HG02588 (cell line): ENCODE measurements at regions not wholly inside any gene's neighbourhood (a gene's known extent, or its start where the extent isn't known, plus 50 kb on each side); places are given as distances from the start of the nearest gene placed in this dataset.
"Not testable (repeated sequence)": the region's sequence is repeated elsewhere in the genome, so short reads cannot be mapped to it uniquely, and the experiment has no call there.

Experiments
- ATAC-seq: cut with Tn5 transposase; IDR thresholded peaks from one replicate; pipeline ENCODE4 v1.9.1; 2021; ENCODE audit warnings: mild to moderate bottlenecking, moderate library complexity; ENCODE audit not compliant: unreplicated experiment

GRCh38 chr3:56927855-56928254 lies 126.1 kb upstream of the ARHGEF3 start:
- ATAC-seq: no peak

GRCh38 chr3:56926947-56927282 lies 125.2 kb upstream of the ARHGEF3 start:
- ATAC-seq: no peak

- ATAC-seq: no peak
Observed at GRCh38 chr3:56926243-56926946, 124.6 kb upstream of the ARHGEF3 start.

- not testable (repeated sequence) for ATAC-seq
Observed at GRCh38 chr3:56924700-56925099, 123.0 kb upstream of the ARHGEF3 start.

- ATAC-seq: no peak
Observed at GRCh38 chr3:56923526-56924224, 121.9 kb upstream of the ARHGEF3 start.

- ATAC-seq: no peak
Observed at GRCh38 chr3:56921573-56922453, 120.1 kb upstream of the ARHGEF3 start.

GRCh38 chr3:56919797-56920195 lies 118.0 kb upstream of the ARHGEF3 start:
- ATAC-seq: no peak

GRCh38 chr3:56919137-56919796 lies 117.5 kb upstream of the ARHGEF3 start:
- ATAC-seq: no peak

GRCh38 chr3:56918111-56918568 lies 116.4 kb upstream of the ARHGEF3 start:
- peak; percentile 36 for ATAC-seq

GRCh38 chr3:56917361-56918110 lies 115.8 kb upstream of the ARHGEF3 start:
- ATAC-seq: peak; percentile 77

- no peak for ATAC-seq
Observed at GRCh38 chr3:56916716-56917360, 115.1 kb upstream of the ARHGEF3 start.

GRCh38 chr3:56915966-56916586 lies 114.3 kb upstream of the ARHGEF3 start:
- ATAC-seq: peak; percentile 52

- ATAC-seq: no peak
Observed at GRCh38 chr3:56914646-56915045, 112.9 kb upstream of the ARHGEF3 start.

- no peak for ATAC-seq
Observed at GRCh38 chr3:56911363-56911762, 109.6 kb upstream of the ARHGEF3 start.

GRCh38 chr3:56909349-56909748 lies 107.6 kb upstream of the ARHGEF3 start:
- no peak for ATAC-seq

- no peak for ATAC-seq
Observed at GRCh38 chr3:56908004-56908403, 106.3 kb upstream of the ARHGEF3 start.

GRCh38 chr3:56904552-56905215 lies 102.9 kb upstream of the ARHGEF3 start:
- no peak for ATAC-seq

- ATAC-seq: no peak
Observed at GRCh38 chr3:56903231-56903782, 101.6 kb upstream of the ARHGEF3 start.
